GM18507 (cell line): ENCODE measurements at regions not wholly inside any gene's neighbourhood (a gene's known extent, or its start where the extent isn't known, plus 50 kb on each side); places are given as distances from the start of the nearest gene placed in this dataset.
"Not testable (repeated sequence)": the region's sequence is repeated elsewhere in the genome, so short reads cannot be mapped to it uniquely, and the experiment has no call there.

ENCODE experiments used
- DNase-seq: peaks from one replicate; pipeline ENCODE4 v3.0.0; 2011; ENCODE audit warnings: low read depth; ENCODE audit not compliant: insufficient read length; ENCODE audit errors: extremely low spot score
- FAIRE-seq: peaks from 2 replicates; lab custom pipeline; 2011; peaks lifted over from hg19 to GRCh38; lab: Jason Lieb, UNC

GRCh38 chr2:145007093-145007959 lies 487.4 kb upstream of the ZEB2 start:
- FAIRE-seq = no peak
- no peak for DNase-seq

- FAIRE-seq (no peak), DNase-seq (no peak)
Measured at GRCh38 chr2:145002624-145003023, 482.7 kb upstream of the ZEB2 start.

- no peak for DNase-seq
- FAIRE-seq = no peak
Measured at GRCh38 chr2:145000376-145000775, 480.5 kb upstream of the ZEB2 start.

- DNase-seq (no peak), FAIRE-seq (no peak)
Measured at GRCh38 chr2:144999936-145000335, 480.0 kb upstream of the ZEB2 start.

- FAIRE-seq = no peak
- DNase-seq = no peak
Measured at GRCh38 chr2:144999071-144999875, 479.4 kb upstream of the ZEB2 start.

GRCh38 chr2:144998435-144998834 lies 478.5 kb upstream of the ZEB2 start:
- DNase-seq (no peak), FAIRE-seq (no peak)

- DNase-seq (no peak), FAIRE-seq (no peak)
Measured at GRCh38 chr2:144996225-144996795, 476.4 kb upstream of the ZEB2 start.

- no peak for FAIRE-seq
- no peak for DNase-seq
Measured at GRCh38 chr2:144995482-144995881, 475.6 kb upstream of the ZEB2 start.

GRCh38 chr2:144990661-144991060 lies 470.7 kb upstream of the ZEB2 start:
- FAIRE-seq (no peak), DNase-seq (no peak)

- DNase-seq (no peak), FAIRE-seq (no peak)
Measured at GRCh38 chr2:144989579-144990270, 469.8 kb upstream of the ZEB2 start.

GRCh38 chr2:144988591-144988990 lies 468.7 kb upstream of the ZEB2 start:
- DNase-seq (no peak), FAIRE-seq (no peak)

- DNase-seq (no peak), FAIRE-seq (no peak)
Measured at GRCh38 chr2:144986691-144987090, 466.8 kb upstream of the ZEB2 start.

- FAIRE-seq (no peak), DNase-seq (no peak)
Measured at GRCh38 chr2:144984038-144984437, 464.1 kb upstream of the ZEB2 start.

- no peak for DNase-seq
- no peak for FAIRE-seq
Measured at GRCh38 chr2:144983107-144983506, 463.2 kb upstream of the ZEB2 start.

GRCh38 chr2:144982481-144982880 lies 462.6 kb upstream of the ZEB2 start:
- FAIRE-seq = no peak

GRCh38 chr2:144975881-144976280 lies 456.0 kb upstream of the ZEB2 start:
- DNase-seq (no peak), FAIRE-seq (no peak)

More at GRCh38 chr2:144982481-144982880, 462.6 kb upstream of the ZEB2 start:
- no peak for DNase-seq

- FAIRE-seq (no peak), DNase-seq (no peak)
Measured at GRCh38 chr2:144972676-144973075, 452.8 kb upstream of the ZEB2 start.

- FAIRE-seq = no peak
- no peak for DNase-seq
Measured at GRCh38 chr2:144971786-144972335, 451.9 kb upstream of the ZEB2 start.

GRCh38 chr2:144970410-144970809 lies 450.5 kb upstream of the ZEB2 start:
- not testable (repeated sequence) for FAIRE-seq, DNase-seq
